ENCODE measurements at regions not wholly inside any gene's neighbourhood (a gene's known extent, or its start where the extent isn't known, plus 50 kb on each side); places are given as distances from the start of the nearest gene placed in this dataset.

GRCh38 chr2:120461092-120461491, 115.2 kb downstream of the INHBB start:
- Histone ChIP-seq H3K9me3 (ENCODE audit: control extremely low read depth in 1 of 3, control insufficient read depth in 2 of 3, insufficient read depth in 1 of 3, low read length in 2 of 3) (peaks cover 0 to 9% (median 7%) of the 10 kb centered on the region in 3 donors), H3K4me3 (ENCODE audit: control extremely low read depth in 1 of 5, extremely low read depth in 1 of 5, insufficient read depth in 1 of 5, low read depth in 2 of 5, low read length in 4 of 5) (no peak overlapping the region), H3K27ac (ENCODE audit: low read length in 2 of 2) (no peak overlapping the region), H3K36me3 (replicated peaks in 1 of 2; ENCODE audit: control extremely low read depth in 1 of 2, control insufficient read depth in 1 of 2, extremely low read depth in 1 of 2, insufficient read depth in 2 of 2, low read length in 1 of 2) (no peaks in the 10 kb centered on the region), H3K9ac (ENCODE audit: low read length) (no peak overlapping the region), H3K79me2 (ENCODE audit: control insufficient read depth, insufficient read depth, low read length) (no peaks in the 10 kb centered on the region), H2AFZ (ENCODE audit: insufficient read depth, low read depth, low read length, poor library complexity, severe bottlenecking) (no peak overlapping the region), H4K20me1 (ENCODE audit: control insufficient read depth, insufficient read depth, low read length, poor library complexity, severe bottlenecking) (no peaks in the 10 kb centered on the region), H3K27me3 (replicated peaks in 1 of 4; ENCODE audit: control extremely low read depth in 1 of 4, control insufficient read depth in 3 of 4, insufficient read depth in 4 of 4, low read length in 3 of 4) (peaks cover 0 to 8% (median 2%) of the 10 kb centered on the region in 4 experiments), H3K4me1 (ENCODE audit: control insufficient read depth in 2 of 2, insufficient read depth in 2 of 2, low read length in 2 of 2) (no peaks in the 10 kb centered on the region), H3K4me2 (replicated peaks; ENCODE audit: low read depth, low read length, poor library complexity, severe bottlenecking) (no peak overlapping the region)
- Mint-ChIP-seq H3K27ac (no peak overlapping the region), H3K9me3 (ENCODE audit: insufficient read depth) (peaks cover 16% of the 10 kb centered on the region), H3K27me3 (no peaks in the 10 kb centered on the region), H3K4me1 (no peaks in the 10 kb centered on the region), H3K4me3 (no peak overlapping the region)
- ChIA-PET POLR2A (no interaction called here), CTCF (no interaction called here)
- 69% methylated on average over 4 of the region's 5 CpGs for WGBS (ENCODE audit: insufficient coverage)
- intact Hi-C loops (cut with micrococcal nuclease), result no loop called here
- ATAC-seq (ENCODE audit: low read depth), result no peak
- DNase-seq, result no peak
- TF ChIP-seq EZH2 (IDR thresholded peaks at IDR 0.05; ENCODE audit: borderline replicate concordance, insufficient read depth, low read depth, low read length, poor library complexity, severe bottlenecking), result no peak
- TF ChIP-seq, protein P1, sequence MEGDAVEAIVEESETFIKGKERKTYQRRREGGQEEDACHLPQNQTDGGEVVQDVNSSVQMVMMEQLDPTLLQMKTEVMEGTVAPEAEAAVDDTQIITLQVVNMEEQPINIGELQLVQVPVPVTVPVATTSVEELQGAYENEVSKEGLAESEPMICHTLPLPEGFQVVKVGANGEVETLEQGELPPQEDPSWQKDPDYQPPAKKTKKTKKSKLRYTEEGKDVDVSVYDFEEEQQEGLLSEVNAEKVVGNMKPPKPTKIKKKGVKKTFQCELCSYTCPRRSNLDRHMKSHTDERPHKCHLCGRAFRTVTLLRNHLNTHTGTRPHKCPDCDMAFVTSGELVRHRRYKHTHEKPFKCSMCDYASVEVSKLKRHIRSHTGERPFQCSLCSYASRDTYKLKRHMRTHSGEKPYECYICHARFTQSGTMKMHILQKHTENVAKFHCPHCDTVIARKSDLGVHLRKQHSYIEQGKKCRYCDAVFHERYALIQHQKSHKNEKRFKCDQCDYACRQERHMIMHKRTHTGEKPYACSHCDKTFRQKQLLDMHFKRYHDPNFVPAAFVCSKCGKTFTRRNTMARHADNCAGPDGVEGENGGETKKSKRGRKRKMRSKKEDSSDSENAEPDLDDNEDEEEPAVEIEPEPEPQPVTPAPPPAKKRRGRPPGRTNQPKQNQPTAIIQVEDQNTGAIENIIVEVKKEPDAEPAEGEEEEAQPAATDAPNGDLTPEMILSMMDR (IDR thresholded peaks at IDR 0.05), result no peak

- ChIA-PET POLR2A (no interaction called here), CTCF (no interaction called here)
- TF ChIP-seq, protein P1 (IDR thresholded peaks at IDR 0.05), result no peak
- TF ChIP-seq EZH2 (IDR thresholded peaks at IDR 0.05; ENCODE audit: borderline replicate concordance, insufficient read depth, low read depth, low read length, poor library complexity, severe bottlenecking), result no peak
- Histone ChIP-seq H3K4me3 (ENCODE audit: control extremely low read depth in 1 of 5, extremely low read depth in 1 of 5, insufficient read depth in 1 of 5, low read depth in 2 of 5, low read length in 4 of 5) (no peak overlapping the region), H3K27ac (ENCODE audit: low read length in 2 of 2) (no peak overlapping the region), H4K20me1 (ENCODE audit: control insufficient read depth, insufficient read depth, low read length, poor library complexity, severe bottlenecking) (no peaks in the 10 kb centered on the region), H3K9ac (ENCODE audit: low read length) (no peak overlapping the region), H3K27me3 (replicated peaks in 1 of 4; ENCODE audit: control extremely low read depth in 1 of 4, control insufficient read depth in 3 of 4, insufficient read depth in 4 of 4, low read length in 3 of 4) (peaks cover 0 to 8% (median 2%) of the 10 kb centered on the region in 4 experiments), H2AFZ (ENCODE audit: insufficient read depth, low read depth, low read length, poor library complexity, severe bottlenecking) (no peak overlapping the region), H3K9me3 (ENCODE audit: control extremely low read depth in 1 of 3, control insufficient read depth in 2 of 3, insufficient read depth in 1 of 3, low read length in 2 of 3) (peaks cover 0 to 8% (median 7%) of the 10 kb centered on the region in 3 donors), H3K36me3 (replicated peaks in 1 of 2; ENCODE audit: control extremely low read depth in 1 of 2, control insufficient read depth in 1 of 2, extremely low read depth in 1 of 2, insufficient read depth in 2 of 2, low read length in 1 of 2) (no peaks in the 10 kb centered on the region), H3K4me2 (replicated peaks; ENCODE audit: low read depth, low read length, poor library complexity, severe bottlenecking) (no peak overlapping the region), H3K4me1 (ENCODE audit: control insufficient read depth in 2 of 2, insufficient read depth in 2 of 2, low read length in 2 of 2) (no peaks in the 10 kb centered on the region), H3K79me2 (ENCODE audit: control insufficient read depth, insufficient read depth, low read length) (no peaks in the 10 kb centered on the region)
- H3K27me3 Mint-ChIP-seq, result no peaks in the 10 kb centered on the region
- DNase-seq (no peak), ATAC-seq (ENCODE audit: low read depth) (no peak)
- WGBS (ENCODE audit: insufficient coverage), result 83% methylated on average over 11 of the region's 14 CpGs
- H3K4me1 Mint-ChIP-seq, result no peaks in the 10 kb centered on the region
- H3K9me3 Mint-ChIP-seq (ENCODE audit: insufficient read depth), result peaks cover 16% of the 10 kb centered on the region
- intact Hi-C loops (cut with micrococcal nuclease), result no loop called here
- H3K27ac Mint-ChIP-seq, result no peak overlapping the region
- H3K4me3 Mint-ChIP-seq, result no peak overlapping the region
Observed at GRCh38 chr2:120461546-120462537, 115.9 kb downstream of the INHBB start.

Measured in B cell (primary cell).